ENCODE measurements at regions not wholly inside any gene's neighbourhood (a gene's known extent, or its start where the extent isn't known, plus 50 kb on each side); places are given as distances from the start of the nearest gene placed in this dataset.
"Not testable (repeated sequence)": the region's sequence is repeated elsewhere in the genome, so short reads cannot be mapped to it uniquely, and the experiment has no call there.

DNA sequence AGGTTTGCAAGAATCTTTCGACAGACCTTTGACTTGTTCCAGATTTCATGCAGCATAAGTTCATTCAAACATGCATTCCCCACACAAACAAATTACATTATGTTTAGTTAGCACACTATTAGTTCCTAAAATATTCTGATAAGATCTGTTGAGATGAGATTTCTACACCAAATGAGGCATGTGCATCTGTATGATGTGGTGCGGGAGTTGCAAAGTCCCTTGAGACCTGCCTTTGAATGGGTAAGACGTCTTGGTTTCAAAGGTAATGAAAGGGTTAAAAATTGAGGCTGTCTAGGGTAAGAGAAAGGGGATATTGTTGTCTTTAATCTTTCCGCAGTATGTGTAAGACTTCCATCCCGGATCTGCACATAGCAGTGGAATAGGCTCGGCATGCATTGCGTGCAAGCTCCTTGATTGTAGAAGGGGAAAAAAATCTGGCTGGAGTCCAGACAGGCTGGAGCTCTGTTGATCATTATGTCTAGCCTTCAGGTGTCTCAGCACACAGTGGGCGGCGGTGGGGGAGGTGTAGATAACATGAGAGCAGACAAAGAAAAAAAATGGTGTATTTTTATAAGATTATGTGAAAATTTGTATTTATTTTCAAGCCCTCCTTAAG, 296.6 kb downstream of the PTPRC start:
- DNase-seq = peak; percentile 58

DNA sequence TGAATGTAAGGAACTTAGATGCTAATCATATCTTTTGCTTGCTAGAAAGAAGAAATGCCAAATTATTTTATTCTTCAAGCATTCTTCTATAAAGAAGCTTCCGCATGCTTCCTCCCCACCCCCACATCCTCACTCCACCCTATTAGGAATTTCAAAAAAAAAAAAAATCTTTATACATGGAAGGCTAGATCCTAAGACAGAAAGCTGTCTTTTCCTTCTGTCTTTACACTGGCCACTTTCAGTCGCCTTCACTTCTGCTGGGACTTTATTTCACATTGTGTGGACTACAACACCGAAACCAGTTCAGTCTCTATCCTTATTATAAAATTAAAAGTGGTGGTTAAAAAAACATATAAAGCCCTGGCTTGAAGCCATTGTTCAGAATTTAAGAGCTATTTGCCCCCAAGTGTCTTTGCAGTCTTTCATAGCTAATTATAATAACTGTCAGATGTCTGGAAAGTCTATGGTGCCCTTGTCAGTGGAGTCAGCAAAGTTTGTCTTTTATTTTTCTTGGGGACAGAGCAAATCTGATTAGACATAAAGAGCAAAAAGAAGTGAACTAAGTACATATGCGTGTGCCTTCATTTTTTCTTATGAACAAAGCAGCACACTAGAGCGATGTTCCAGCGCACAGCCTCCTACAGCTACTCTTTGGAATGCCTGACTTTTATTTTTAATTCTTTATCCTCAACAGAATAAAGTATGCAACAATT, 297.7 kb downstream of the PTPRC start:
- DNase-seq = no peak

DNA sequence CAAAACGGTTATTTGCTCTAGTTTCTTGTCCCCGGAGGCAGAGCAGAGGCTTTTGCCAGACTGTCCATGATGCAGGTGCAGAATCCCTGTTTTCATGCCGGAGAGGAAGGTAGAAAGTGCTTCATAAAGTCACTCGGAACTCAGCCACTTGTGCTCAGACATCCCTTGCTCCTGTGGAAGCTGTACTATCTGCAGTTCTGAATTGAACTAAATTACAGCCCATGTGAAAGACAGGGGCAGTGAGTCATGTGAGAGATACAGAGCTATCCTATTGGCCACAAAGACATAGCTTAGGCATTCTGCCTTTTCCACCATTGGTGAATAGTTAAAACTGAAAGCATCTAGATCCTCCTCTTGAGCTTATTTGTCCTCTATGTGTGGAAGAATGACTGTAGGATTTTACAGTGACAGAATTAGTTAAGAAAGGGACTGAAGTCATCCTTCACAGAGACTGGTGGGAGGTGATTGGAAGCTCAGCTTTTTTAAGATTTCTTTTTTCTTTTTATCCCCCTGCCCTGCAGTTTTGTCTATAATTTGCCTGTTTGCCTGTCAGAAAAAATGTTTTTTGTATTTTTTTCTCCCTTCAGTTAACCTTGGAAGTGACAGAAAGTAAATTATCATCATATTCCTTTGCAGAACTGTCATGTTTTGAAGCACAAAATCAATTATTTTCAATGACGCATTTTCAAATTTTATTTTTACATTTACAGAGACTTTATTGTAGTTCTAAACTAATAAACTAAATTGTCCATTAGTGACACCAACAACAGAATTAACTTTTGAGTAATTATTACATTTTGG, 298.6 kb downstream of the PTPRC start:
- peak; percentile 100 for DNase-seq

DNA sequence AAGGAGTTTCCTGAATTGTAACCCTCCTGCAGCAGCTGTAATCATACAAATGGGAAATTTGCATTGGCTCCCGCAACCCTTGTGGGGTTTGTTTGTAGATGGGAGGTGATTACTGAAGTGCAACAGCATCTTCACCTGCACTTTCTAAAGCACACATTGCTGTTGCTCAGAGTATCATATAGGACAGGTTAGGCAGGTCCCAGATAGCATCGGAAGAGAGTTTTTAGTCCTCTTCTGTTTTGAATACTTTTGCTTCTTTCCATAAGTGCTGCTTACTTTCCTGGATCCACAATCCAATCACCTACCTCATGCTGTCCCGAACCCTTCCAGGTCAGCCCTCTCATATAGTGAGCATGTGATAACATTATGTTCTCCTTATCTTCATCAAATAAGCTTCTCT, 300.4 kb downstream of the PTPRC start:
- DNase-seq = no peak

DNA sequence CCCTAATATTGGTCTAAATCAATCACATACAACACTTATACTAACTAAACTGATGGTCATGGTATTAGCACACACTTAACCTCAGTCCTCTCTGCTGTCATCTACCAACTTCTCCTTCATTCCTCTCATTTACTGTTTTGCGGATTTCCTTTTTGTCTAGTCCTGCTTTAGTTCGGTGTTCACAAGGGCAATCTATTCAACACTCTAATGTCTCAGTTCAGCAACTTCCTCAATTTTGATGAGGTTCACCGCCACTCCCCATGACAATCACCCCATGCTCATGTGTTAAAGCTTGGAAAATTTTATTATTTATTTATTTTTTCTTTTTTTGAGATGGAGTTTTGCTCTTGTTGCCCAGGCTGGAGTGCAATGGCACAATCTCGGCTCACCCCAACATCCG, 301.1 kb downstream of the PTPRC start:
- no peak for DNase-seq

DNA sequence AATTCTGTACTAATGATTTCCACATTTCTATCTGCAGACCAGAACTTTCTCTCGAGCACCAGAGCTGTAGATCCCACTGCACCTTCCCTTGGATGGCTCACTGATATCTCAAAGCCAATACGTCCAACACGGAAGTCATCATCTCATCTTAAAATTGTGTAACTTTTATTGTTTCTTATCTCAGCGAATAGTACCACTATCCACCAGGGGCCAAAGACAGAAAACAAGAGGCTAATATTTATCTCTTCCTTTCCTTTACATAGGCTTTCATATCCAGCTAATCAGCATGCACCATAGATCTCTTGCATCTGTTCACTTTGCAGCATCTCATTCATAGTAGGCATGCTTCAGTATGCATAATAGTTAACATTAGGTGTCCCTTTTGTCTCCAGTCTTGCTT, 303.6 kb downstream of the PTPRC start:
- DNase-seq = no peak

DNA sequence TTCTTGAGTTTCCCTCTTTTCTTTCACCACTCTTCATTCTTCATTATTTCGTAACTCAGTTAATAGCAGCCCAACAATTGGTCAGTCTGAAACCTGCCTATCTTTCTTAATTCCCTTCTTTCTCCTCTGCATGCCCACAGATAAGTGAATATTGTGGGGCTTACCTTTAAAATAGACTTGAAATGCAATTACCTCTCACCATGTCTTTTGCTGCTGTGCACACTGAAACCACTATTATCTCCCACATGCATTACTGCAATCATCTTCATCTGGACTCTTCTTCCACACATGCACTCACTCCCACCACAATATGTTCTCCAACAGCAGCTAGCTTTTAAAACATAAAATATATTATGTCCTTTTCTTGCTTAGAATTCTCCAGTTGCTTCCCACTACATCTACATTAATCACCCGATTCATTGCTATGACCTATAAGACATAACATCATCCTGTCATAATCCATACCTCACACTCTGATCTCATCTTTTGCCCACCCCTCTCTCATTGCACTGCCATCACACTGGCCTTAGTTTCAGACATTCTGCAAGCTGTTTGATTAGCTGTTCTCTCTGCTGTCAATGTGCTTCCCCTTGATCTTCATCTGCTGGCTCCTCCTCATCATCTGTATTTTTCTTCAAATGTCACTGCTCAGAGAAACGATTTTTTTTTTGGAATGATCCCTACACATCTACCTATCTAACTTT, 304.8 kb downstream of the PTPRC start:
- DNase-seq = no peak

DNA sequence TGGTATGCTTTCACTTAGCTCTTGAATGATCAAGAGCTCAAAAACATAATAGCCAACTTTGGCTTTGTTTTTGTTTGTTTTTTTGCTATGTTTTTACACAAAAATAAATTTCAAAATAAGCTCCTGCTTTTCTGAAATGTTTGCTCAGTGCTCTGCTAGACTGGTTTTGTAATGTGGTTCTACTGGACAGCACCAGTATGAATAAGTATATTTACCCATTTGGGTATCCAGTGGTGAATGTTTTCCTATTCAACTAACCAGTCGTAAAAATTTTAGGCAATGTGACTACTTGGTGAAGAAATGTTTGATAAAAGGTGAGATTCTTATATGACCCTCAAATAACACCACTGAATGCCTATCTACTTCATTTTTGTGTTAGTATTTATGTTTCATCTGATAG, 308.6 kb downstream of the PTPRC start:
- DNase-seq = no peak

DNA sequence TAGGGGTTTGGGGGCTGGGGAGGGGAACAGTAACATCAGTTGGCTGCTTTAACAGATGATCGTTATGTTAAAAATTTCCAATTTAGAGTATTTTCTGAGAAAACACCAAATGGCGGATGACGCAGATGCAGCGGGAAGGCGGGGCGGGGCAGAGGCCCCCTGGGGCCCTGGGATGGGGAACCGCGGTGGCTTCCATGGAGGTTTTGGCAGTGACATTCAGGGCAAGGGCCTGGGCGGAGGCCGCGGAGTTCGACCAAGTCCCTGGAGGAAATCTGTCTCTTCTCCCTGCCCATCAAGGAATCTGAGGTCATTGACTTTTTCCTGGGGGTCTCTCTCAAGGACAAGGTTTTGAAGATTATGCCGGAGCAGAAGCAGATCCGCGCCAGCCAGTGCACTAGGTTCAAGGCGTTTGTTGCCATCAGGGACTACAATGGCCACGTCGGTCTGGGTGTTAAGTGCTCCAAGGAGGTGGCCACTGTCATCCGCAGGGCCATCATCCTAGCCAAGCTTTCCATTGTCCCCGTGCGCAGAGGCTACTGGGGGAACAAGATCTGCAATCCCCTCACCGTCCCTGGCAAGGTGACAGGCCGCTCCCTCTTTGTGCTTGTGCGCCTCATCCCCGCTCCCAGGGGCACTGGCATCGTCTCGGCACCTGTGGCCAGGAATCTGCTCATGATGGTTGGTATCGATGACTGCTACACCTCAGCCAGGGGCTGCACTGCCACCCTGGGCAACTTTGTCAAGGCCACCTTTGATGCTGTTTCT, 310.2 kb downstream of the PTPRC start:
- DNase-seq = no peak

DNA sequence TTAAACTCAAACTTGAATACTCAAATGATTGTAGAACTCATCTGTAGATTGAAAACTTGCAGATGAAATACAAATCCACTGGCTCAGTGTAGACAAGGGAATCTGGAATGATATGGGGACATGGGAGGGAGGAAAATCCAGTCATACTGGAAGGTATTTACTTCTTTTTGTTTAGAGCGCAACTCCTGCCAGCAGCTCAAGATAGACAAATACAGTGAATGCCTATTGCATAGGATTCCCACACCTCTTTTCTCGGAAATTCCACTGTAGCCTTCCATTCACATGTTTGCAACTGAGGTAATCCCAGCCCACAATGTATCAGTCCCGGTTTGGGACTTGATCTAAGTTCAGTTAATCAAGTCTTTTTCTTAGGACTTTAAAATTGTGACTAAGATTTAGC, 311.2 kb downstream of the PTPRC start:
- no peak for DNase-seq

DNA sequence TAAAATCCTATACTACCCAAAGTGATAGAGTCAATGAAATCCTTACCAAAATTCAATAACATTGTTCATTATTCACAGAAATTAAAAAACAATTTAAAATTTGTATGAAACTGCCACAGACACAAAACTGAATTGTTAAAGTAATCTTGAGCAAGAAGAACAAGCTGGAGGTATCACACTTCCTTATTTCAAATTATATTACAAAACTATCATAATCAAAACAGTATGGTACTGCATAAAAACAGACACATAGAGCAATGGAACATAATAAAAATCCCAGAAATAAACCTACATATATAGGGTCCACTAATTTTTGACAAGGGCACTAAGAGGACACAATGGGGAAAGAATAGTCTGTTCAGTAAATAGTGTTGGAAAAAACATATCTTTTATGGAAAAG, 316.2 kb downstream of the PTPRC start:
- no peak for DNase-seq

DNA sequence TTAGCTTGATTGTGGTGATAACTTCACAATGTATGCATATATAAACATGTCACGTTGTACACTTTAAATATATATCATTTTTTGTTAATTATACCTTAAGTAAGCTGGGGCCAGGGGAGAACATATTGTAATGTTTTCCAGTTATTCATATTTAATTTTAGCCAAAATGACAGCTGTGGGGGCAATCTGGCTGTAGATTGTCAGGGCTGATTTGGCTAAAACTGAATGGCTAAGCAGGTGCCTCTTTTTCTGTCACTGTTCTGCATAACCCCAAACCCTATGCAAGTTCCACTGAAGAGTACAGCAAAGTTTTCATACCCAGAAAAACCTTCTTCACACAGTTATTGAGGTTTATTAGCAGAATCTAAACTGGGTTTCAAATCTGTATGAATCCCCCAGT, 318.2 kb downstream of the PTPRC start:
- no peak for DNase-seq

DNA sequence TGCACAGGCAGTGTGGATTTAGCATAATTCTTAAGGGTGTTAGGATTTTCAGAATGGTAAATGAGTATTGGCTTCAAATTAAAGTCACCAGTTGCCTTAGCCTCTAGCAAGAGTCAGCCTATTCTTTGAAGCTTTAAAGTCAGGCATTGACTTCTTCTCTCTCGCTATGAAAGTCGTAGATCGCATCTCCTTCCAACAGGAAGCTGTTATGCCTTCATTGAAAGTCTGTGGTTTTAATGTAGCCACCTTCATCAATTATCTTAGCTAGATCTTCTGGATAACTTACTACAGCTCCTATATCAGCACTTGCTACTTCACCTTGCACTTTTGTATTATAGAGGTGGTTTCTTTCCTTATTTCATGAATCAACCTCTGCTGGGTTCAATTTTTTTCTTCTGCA, 320.2 kb downstream of the PTPRC start:
- DNase-seq = no peak

DNA sequence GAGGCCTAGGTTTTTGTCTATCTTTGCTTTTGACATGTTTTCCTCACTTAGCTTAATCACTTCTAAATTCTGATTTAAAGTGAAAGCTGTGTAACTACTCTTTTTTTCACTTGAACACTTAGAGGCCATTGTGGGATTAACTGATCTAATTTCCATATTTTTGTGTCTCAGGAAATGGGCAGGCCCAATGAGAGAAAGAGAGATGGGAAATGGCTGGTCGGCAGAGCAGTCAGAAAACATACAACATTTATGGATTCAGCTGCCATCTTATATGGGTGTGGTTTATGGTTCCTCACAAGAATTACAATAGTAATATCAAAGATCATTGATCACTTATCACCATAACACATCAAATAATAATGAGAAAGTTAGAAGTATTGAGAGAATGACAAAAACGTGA, 320.8 kb downstream of the PTPRC start:
- no peak for DNase-seq

DNA sequence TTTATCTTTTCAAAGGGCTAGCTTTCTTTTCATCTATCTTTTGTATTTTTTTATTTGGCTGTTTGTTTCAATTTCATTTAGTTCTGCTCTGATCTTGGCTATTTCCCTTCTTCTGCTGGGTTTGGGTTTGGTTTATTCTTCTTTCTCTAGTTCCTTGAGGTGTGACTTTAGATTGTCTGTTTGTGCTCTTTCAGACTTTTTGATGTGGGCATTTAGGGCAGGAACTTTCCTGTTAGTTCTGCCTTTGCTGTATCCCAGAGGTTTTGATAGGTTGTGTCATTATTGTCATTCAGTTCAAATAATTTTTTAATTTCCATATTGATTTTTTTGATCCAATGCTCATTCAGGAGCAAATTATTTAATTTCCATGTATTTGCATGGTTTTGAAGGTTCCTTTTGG, 325.0 kb downstream of the PTPRC start:
- not testable (repeated sequence) for DNase-seq

DNA sequence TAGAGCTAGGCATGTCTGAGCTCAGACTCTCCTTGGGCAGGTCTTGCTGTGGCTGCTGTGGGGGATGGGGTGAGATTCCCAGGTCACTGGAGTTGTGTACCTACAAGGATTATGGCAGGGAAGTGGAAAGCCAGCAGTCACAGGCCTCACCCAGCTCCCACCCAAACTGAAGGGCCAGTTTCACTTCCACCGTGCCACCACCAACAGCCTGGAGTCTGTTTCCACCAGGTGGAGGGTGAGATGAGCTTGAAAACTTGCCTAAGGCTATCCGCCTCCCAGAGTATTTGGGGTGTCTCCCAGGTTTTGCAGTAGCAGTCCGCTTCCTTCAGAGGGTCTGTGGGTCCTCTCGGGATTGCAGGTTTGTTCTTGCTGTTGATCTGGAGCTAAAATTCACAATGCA, 327.7 kb downstream of the PTPRC start:
- no peak for DNase-seq

DNA sequence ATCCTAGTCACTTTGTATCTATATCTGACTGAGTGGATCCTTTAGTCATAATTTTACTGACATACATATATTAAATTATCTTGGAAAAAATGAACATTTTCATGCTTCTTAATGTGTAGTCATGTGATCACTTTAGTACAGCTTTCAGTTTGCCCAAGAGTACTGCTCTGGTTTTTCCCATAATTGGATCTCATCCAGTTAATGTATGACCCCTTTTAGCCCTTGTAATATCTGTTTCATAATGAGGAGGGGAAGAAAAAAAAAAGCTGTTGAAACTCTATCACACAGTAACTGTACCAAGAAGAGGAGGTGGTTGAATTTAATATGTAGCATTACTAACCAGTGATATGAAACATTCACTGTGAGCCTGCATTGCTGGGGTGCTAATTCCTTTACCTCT, 328.7 kb downstream of the PTPRC start:
- DNase-seq = no peak

DNA sequence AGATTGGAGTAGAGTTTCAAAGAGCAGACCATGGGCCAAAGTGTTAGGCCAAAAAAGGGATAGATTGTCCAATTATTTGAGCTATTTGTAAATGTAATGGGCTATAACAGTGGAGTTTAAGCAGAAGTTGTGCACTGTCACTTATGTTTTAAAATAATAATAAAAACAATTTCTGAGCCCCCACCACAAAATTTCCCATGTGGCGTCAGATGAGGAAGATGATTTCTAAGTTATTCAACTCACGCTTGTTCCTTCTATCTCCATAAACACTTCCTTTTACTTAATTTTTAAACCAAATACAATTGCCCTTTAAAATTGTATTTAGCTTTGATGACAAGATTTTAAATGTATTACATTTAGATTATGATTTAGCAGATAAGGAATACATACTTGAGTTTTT, 330.0 kb downstream of the PTPRC start:
- DNase-seq = no peak

DNA sequence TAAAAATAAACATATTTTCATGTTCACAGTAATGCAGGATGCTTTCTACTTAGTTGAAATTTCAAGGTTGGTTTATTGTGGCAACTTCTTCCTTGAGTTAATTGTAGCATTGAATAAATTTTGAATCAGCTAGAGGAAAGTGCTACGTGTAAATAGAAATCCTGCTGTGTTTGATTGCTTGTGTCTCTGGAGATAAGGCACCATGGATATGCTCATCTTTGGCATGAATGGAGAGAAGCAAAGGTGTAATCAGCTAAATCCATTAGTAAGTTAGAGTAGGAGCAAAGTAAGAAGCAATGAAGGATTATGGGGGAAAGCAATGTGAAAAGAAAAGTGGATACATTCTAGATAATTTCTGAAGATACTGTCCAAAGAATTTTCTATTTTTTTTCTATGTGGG, 331.1 kb downstream of the PTPRC start:
- DNase-seq = no peak

DNA sequence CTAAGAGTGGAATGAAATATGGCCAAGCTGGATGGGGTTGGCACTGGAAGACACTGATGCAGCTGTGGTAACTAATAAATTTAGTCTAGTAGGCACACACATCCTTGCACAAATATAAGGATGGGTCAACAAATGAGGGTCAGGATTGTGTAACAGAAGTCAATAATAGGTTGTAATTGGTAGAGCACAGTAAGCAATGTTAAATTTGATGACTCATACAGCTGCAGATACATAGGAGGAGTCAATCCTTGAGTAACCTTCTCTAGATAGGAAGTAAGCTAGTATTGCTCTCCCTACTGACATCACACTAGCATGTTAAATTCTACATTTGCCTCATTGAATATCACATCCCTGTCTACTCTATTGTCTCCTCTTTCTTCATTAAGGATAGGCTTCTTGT, 332.1 kb downstream of the PTPRC start:
- peak; percentile 84 for DNase-seq

DNA sequence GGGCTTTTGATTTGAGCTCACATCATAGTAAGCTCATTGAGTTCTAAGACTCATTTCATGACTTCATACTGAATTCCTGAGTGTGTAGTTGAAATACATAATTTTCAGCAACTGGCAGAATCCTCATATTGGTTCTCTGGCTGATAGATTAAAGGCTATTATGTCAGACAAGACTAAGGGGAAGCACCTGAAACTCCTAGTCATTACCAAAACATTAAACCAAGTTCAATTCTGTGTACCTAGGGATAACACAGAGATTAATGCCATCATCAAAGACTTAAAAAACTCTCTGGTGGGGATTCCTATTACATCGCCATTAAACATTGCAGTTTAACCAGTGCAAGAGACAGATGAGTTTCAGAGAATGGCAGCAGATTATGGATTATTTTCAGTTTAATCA, 339.1 kb downstream of the PTPRC start:
- DNase-seq = no peak

DNA sequence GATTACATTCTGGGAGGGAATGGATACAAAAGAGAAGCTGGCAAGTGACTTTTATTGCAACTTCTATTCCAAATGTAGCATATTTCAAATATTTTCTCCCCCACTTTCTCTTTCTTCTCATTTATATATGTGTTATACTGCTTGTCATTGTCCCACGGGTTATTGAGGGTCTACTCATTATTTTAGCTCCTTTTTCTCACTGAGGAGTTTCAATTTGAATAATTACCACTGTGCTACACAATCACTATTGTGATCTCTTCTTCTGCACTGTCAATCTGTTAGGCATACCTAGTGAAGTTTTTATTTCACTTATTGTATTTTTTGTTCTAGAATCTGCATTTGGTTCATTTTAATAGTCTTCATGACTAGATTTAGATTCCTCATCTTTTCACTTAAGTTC, 339.7 kb downstream of the PTPRC start:
- no peak for DNase-seq

DNA sequence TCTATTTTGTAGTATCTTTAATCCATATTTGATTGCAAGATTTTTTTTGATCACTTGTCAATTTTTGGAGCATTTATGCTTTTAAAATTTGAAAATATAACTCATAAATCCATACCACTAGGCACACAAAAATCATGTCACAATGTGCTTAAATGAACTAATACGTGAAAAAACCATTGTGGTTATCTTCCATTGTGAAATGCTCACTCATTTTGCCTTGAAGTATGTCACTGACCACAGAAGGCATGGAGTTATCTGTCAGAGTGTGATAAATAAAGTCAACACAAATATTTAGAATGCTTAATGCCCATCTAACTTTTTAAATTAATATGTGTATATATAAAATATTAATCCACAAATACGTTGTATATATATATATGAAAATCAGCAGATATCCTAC, 347.2 kb downstream of the PTPRC start:
- no peak for DNase-seq
